PC-9 (cell line): ENCODE measurements at regions not wholly inside any gene's neighbourhood (a gene's known extent, or its start where the extent isn't known, plus 50 kb on each side); places are given as distances from the start of the nearest gene placed in this dataset.

Source experiments
- BruUV-seq: library from RNA; stranded (reverse); fragments of 400-500 nt; replicated peaks from 2 replicates; lab custom pipeline; 2021; lab: Mats Ljungman, UMichigan
- CTCF ChIA-PET: fragments of 300-600 bp; sonication (Branson Sonifier 250); formaldehyde crosslinking; loops from one replicate; lab custom pipeline; 2022; ENCODE audit warnings: antibody characterized with exemption; lab: Charles Lee
- POLR2A ChIA-PET: fragments of 300-600 bp; sonication (Branson Sonifier 250); formaldehyde crosslinking; loops from one replicate; lab custom pipeline; 2022; ENCODE audit warnings: antibody characterized with exemption; ENCODE audit not compliant: unreplicated experiment; lab: Charles Lee
- DNase-seq, 2 experiments: peaks; one replicate each; pipeline versions ENCODE4 v3.0.0 to v3.0.0-alpha.2; 2015 to 2022; ENCODE audit warnings: mixed read lengths in 1 of 2
- H2AFZ ChIP-seq: fragments of 200-600 bp; sonication (generic); 2 replicates; pipeline ENCODE4 v1.8.1; 2017; ENCODE audit warnings: antibody characterized with exemption
- H3F3A ChIP-seq: fragments of 200-600 bp; sonication (generic); 2 replicates; pipeline ENCODE4 v1.8.1; 2017; ENCODE audit warnings: antibody characterized with exemption, mild to moderate bottlenecking, low read depth; ENCODE audit not compliant: insufficient read depth
- H3K27ac ChIP-seq: fragments of 200-600 bp; sonication (generic); 2 replicates; pipeline ENCODE4 v1.6.1; 2016; ENCODE audit warnings: mixed run types
- H3K27me3 ChIP-seq: fragments of 200-600 bp; sonication (generic); 2 replicates; pipeline ENCODE4 v1.6.1; 2016; ENCODE audit warnings: low read depth, mixed run types; ENCODE audit not compliant: insufficient read depth
- H3K36me3 ChIP-seq: fragments of 200-600 bp; sonication (generic); 2 replicates; pipeline ENCODE4 v1.6.1; 2016; ENCODE audit warnings: low read depth, mixed run types
- H3K4me1 ChIP-seq: fragments of 200-600 bp; sonication (generic); replicated peaks from 2 replicates; pipeline ENCODE4 v1.6.1; 2016; ENCODE audit warnings: mixed run types; ENCODE audit not compliant: insufficient read depth
- H3K4me2 ChIP-seq: fragments of 200-600 bp; sonication (generic); 2 replicates; pipeline ENCODE4 v1.6.1; 2017; ENCODE audit warnings: mixed run types
- H3K4me3 ChIP-seq: fragments of 200-600 bp; sonication (generic); 2 replicates; pipeline ENCODE4 v1.6.1; 2016; ENCODE audit warnings: mixed run types
- H3K79me2 ChIP-seq: fragments of 200-600 bp; sonication (generic); 2 replicates; pipeline ENCODE4 v1.6.1; 2017; ENCODE audit warnings: low read depth, mixed run types
- H3K9me2 ChIP-seq: fragments of 200-600 bp; sonication (generic); 2 replicates; pipeline ENCODE4 v1.8.1; 2017; ENCODE audit warnings: mild to moderate bottlenecking; ENCODE audit not compliant: insufficient read depth
- H3K9me3 ChIP-seq: fragments of 200-600 bp; sonication (generic); 2 replicates; pipeline ENCODE4 v1.8.1; 2016; ENCODE audit warnings: low read depth; ENCODE audit not compliant: insufficient read depth
- H4K20me1 ChIP-seq: fragments of 200-600 bp; sonication (generic); 2 replicates; pipeline ENCODE4 v1.8.1; 2017; ENCODE audit not compliant: insufficient read depth
- CTCF ChIP-seq: fragments of 200-600 bp; sonication (generic); conservative IDR thresholded peaks from 2 replicates; pipeline ENCODE4 v1.6.1; 2017; ENCODE audit warnings: mixed run types, antibody characterized with exemption, mild to moderate bottlenecking, moderate library complexity
- EZH2 ChIP-seq: fragments of 200-600 bp; sonication (generic); IDR thresholded peaks from 2 replicates; pipeline ENCODE4 v1.8.0; 2017; ENCODE audit warnings: antibody characterized with exemption, low read depth
- intact Hi-C: fragments of 100-400 bp; cut with micrococcal nuclease; formaldehyde crosslinking; loops from one replicate; pipeline ENCODE4 v1.10.0; 2022; ENCODE audit not compliant: unreplicated experiment

DNA sequence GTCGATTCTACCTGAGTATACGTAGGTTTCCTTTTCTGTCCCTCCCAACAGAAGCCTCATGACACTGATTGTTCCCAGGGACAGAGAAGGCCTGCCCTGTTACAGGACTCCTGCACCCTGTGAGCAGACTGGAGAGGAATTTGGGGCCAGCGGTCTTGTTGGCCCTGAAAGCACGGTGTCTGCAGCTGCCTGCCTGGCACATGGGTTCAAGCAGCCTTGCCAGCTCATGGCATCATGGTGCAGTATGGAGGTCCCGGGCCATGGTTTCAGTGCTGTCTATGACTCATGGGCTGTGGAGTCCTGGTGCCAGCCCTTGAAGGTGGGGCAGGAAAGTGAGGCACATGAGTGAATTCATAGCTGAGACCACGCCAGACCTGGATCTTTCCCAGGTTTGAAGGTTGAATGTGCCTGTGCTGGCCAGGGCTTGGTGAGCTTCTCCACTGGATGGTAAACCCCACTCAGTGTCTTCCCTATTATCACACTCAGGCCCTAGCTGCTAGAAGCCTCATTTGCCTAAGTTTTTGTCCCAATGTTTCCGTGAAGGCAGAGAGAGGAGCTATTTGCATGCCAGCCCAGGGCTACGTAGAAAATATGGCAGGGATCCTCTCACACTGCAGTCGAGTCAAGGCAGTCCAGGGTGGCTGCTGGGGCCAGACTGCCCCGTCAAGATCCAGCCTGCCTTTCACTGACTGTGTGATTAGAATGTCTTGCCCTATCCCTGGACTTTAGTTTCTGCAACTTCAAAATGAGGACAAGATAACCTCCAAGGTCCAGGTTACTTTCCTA lies 277.2 kb upstream of the CCL2 start:
- no peaks in the 10 kb centered on the region for H3K9me2 ChIP-seq
- H3K4me2 ChIP-seq, result no peak overlapping the region
- ChIA-PET POLR2A (no interaction called here), CTCF (no interaction called here)
- no peak for TF ChIP-seq CTCF
- TF ChIP-seq EZH2, result no peak
- no TSS peak for BruUV-seq
- intact Hi-C loops, result no loop called here
- no peak for DNase-seq
- H3K27ac ChIP-seq, result no peak overlapping the region
- H4K20me1 ChIP-seq, result no peaks in the 10 kb centered on the region
- no peaks in the 10 kb centered on the region for H3K9me3 ChIP-seq
- H3K4me1 ChIP-seq, result no peaks in the 10 kb centered on the region
- no peaks in the 10 kb centered on the region for H3K27me3 ChIP-seq
- no peaks in the 10 kb centered on the region for H3K79me2 ChIP-seq
- H3K4me3 ChIP-seq, result no peak overlapping the region
- no peaks in the 10 kb centered on the region for H3K36me3 ChIP-seq
- no peak overlapping the region for H2AFZ ChIP-seq
- no peaks in the 10 kb centered on the region for H3F3A ChIP-seq

DNA sequence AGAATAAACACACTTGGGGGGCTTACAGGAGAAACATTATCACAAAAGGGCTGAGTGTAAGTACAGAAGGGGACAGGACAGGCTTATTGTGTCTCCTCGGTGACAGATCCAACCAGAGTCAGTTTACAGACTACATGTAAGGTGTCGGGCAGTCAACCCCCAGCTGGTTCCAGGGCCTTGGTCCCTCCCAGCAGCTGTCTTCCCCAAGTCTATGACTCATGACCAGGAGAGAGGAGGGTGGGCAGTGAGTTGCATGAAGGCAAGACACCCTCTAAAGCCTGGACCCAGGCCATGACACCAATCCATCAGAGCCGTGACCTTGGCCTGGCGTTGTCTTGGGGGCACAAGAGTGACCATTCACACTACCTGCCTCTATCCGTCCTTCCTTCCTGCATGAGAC lies 276.2 kb upstream of the CCL2 start:
- BruUV-seq, result no TSS peak
- Histone ChIP-seq H3K36me3 (no peaks in the 10 kb centered on the region), H3K27me3 (no peaks in the 10 kb centered on the region), H3K9me2 (no peaks in the 10 kb centered on the region), H4K20me1 (no peaks in the 10 kb centered on the region), H3K27ac (no peak overlapping the region), H3K4me1 (no peaks in the 10 kb centered on the region), H3K79me2 (no peaks in the 10 kb centered on the region), H3K4me3 (no peak overlapping the region), H3K9me3 (no peaks in the 10 kb centered on the region), H2AFZ (no peak overlapping the region), H3K4me2 (no peak overlapping the region), H3F3A (no peaks in the 10 kb centered on the region)
- POLR2A ChIA-PET, result no interaction called here
- CTCF ChIA-PET, result no interaction called here
- TF ChIP-seq CTCF, result no peak
- no peak for TF ChIP-seq EZH2
- intact Hi-C loops, result no loop called here
- DNase-seq, result no peak

DNA sequence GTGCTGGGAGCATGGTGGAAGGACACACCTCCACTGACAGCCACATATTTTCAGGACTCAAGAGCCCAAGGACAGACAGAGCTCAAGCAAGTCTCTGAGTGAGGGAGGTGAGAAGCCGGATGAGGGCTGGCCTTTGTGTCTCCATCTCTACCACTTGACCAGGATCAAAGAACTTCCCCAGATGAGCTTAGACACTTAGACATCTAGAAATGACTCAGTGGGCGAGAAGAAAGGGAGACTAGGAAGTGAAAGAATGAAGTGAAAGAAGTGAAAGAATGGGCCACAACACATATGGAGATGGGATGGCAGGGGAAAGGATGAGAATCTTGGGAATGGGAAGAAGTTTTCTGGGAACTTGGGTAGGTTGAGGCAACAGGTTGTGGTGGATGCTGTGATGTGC lies 274.9 kb upstream of the CCL2 start:
- Histone ChIP-seq H3K27ac (no peak overlapping the region), H3K4me3 (no peak overlapping the region), H4K20me1 (no peaks in the 10 kb centered on the region), H2AFZ (no peak overlapping the region), H3K4me2 (no peak overlapping the region), H3K9me2 (no peaks in the 10 kb centered on the region), H3K79me2 (no peaks in the 10 kb centered on the region), H3K4me1 (no peaks in the 10 kb centered on the region), H3K9me3 (no peaks in the 10 kb centered on the region), H3K27me3 (no peaks in the 10 kb centered on the region), H3K36me3 (no peaks in the 10 kb centered on the region), H3F3A (no peaks in the 10 kb centered on the region)
- POLR2A ChIA-PET, result no interaction called here
- intact Hi-C loops, result no loop called here
- DNase-seq, result no peak
- CTCF ChIA-PET, result no interaction called here
- TF ChIP-seq EZH2, result no peak
- TF ChIP-seq CTCF, result no peak
- no TSS peak for BruUV-seq
